Esophagus muscularis mucosa (tissue), 4 donors: ENCODE measurements at regions not wholly inside any gene's neighbourhood (a gene's known extent, or its start where the extent isn't known, plus 50 kb on each side); places are given as distances from the start of the nearest gene placed in this dataset.

ENCODE experiments used
- DNase-seq: peaks from one replicate; pipeline ENCODE4 v3.0.0-alpha.2; 2017; ENCODE audit errors: extremely low spot score
- H3K27ac ChIP-seq, 4 donors: fragments of 200-600 bp; sonication (generic); replicated peaks in 1 of 4; 1 replicate in 3 of 4; 2 replicates in 1 of 4; pipeline ENCODE4 v1.5.1; 2016 to 2019; ENCODE audit warnings: mild to moderate bottlenecking in 1 of 4
- H3K27me3 ChIP-seq, 4 donors: fragments of 200-600 bp; sonication (generic); one replicate each; pipeline versions ENCODE4 v1.5.1 to v1.6.0; 2016 to 2019
- H3K36me3 ChIP-seq, 4 donors: fragments of 200-600 bp; sonication (generic); one replicate each; pipeline ENCODE4 v1.5.1; 2016 to 2019
- H3K4me1 ChIP-seq, 4 donors: fragments of 200-600 bp; sonication (generic); one replicate each; pipeline ENCODE4 v1.5.1; 2016 to 2019
- H3K4me3 ChIP-seq, 4 donors: fragments of 200-600 bp; sonication (generic); 1 replicate in 2 of 4; 2 replicates in 2 of 4; pipeline ENCODE4 v1.5.1; 2016 to 2019; ENCODE audit warnings: mild to moderate bottlenecking in 4 of 4, moderate library complexity in 1 of 4
- H3K9me3 ChIP-seq, 4 donors: fragments of 200-600 bp; sonication (generic); 1 replicate in 3 of 4; 2 replicates in 1 of 4; pipeline ENCODE4 v1.5.1; 2016 to 2019
- EP300 ChIP-seq: sonication (generic); formaldehyde crosslinking; IDR thresholded peaks from one replicate; pipeline ENCODE4 v1.6.1; 2017; ENCODE audit warnings: antibody characterized with exemption
- POLR2A ChIP-seq: fragments of 450-650 bp; IDR thresholded peaks from one replicate; pipeline ENCODE4 v1.6.1; 2017; ENCODE audit warnings: antibody characterized with exemption, moderate library complexity, mild to moderate bottlenecking, low read depth
- POLR2AphosphoS5 ChIP-seq, 2 donors: sonication (generic); formaldehyde crosslinking; IDR thresholded peaks; one replicate each; pipeline ENCODE4 v1.6.1; 2017; ENCODE audit warnings: antibody characterized with exemption in 2 of 2
- WGBS: methylation state at CpG from one replicate; pipeline ENCODE4 v1.1.5; 2018; 5-methylcytosine and 5-hydroxymethylcytosine counted together
- intact Hi-C: fragments of 100-400 bp; cut with DNase I; formaldehyde crosslinking; loops from one replicate; pipeline ENCODE4 v1.15.1; 2023
- TF ChIP-seq, protein P1 (sequence below), 3 experiments: fragments of 200-600 bp in 2 of 3; fragments of 450-650 bp in 1 of 3; sonication (generic) in 2 of 3; IDR thresholded peaks; one replicate each; pipeline ENCODE4 v1.5.1; 2017 to 2019; ENCODE audit warnings: antibody characterized with exemption in 3 of 3, mild to moderate bottlenecking in 2 of 3, moderate library complexity in 1 of 3

DNA sequence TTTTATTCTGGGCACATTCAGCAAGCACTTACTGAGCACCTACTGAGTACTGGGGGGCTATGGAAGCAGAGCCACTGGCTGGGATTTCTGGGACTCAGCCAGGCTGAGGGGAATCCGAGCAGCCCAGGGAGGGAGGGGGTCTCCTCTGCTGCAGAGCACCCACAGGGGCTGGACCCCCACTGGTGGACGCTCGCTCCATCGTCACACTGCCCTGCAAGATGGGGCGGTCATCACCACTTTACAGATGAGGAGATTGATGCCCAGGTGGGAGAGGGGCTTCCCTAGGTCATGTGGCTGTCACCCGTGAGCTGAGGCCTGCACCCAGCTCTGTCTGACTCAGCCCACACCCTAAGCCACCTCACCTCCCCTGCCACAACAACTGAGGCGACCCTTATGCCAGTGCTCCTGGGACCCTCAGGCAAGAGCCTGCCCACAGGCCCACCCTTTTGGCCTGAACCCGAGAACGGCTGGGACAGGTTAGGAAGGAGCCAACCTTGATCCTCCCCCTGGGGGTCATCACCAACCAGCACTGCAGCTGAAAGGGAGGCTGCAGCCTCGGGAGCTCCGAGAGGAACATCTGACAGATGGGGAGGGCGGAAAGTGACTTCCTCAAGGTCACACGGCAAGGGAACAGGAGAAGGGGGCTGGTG is 74.4 kb downstream of the SERPINA3 start:
- 91% methylated on average over 7 of the region's 13 CpGs for WGBS
- Histone ChIP-seq H3K36me3 (no peaks in the 10 kb centered on the region), H3K9me3 (no peaks in the 10 kb centered on the region), H3K4me1 (peaks cover 0 to 9% (median 7%) of the 10 kb centered on the region in 4 donors), H3K27me3 (peaks cover 0 to 32% (median 0%) of the 10 kb centered on the region in 4 donors), H3K27ac (no peak overlapping the region), H3K4me3 (no peak overlapping the region)
- TF ChIP-seq, protein P1, sequence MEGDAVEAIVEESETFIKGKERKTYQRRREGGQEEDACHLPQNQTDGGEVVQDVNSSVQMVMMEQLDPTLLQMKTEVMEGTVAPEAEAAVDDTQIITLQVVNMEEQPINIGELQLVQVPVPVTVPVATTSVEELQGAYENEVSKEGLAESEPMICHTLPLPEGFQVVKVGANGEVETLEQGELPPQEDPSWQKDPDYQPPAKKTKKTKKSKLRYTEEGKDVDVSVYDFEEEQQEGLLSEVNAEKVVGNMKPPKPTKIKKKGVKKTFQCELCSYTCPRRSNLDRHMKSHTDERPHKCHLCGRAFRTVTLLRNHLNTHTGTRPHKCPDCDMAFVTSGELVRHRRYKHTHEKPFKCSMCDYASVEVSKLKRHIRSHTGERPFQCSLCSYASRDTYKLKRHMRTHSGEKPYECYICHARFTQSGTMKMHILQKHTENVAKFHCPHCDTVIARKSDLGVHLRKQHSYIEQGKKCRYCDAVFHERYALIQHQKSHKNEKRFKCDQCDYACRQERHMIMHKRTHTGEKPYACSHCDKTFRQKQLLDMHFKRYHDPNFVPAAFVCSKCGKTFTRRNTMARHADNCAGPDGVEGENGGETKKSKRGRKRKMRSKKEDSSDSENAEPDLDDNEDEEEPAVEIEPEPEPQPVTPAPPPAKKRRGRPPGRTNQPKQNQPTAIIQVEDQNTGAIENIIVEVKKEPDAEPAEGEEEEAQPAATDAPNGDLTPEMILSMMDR (IDR thresholded peaks at IDR 0.05) = no peak
- TF ChIP-seq POLR2AphosphoS5 (IDR thresholded peaks at IDR 0.05) (no peak), EP300 (no peak), POLR2A (no peak)
- no peak for DNase-seq
- intact Hi-C loops = loop anchor here (5.0 kb wide), 1 partner anchor 746 kb away; no protein-coding TSS in a partner anchor

DNA sequence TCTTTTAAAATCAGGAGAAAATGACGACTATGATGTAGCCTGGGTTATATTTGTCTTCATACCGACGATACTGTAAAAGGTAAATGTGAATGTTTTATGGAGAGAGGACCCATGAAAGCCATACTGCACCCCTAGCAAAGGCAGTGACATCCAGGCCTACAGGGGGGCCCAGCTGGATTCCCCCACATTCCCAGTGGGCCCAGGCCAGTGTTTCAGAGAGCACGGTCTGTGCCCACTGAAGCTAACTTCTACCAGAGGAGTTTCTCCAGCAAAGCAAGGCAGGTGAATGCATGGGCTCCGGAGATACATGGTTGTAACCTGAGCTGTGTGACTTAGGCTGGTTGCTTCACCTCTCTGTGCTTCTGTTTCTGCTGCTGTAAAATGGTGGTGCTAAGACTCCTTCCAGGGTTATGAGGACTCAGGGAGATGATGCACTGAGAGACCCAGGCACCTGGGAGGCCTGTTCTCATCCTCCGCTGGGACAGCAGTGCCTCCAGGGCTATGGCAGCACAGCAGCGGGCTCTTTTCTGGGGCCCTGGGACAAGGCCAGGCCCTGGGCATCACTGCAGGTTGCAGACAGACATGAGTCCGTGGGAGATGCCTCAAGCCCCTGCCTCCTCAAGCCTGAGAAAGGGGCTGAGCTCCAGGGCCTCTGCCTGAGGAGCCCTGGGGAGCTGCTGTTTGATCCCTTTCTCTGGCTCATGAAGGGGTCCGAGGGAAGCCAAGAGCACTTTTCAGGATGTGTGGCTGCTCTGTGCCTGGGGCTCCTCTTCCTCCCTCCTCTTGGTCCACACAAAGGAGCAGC is 73.7 kb downstream of the SERPINA3 start:
- 95% methylated on average over 8 of the region's 9 CpGs for WGBS
- Histone ChIP-seq H3K4me3 (no peak overlapping the region), H3K27ac (no peak overlapping the region), H3K36me3 (no peaks in the 10 kb centered on the region), H3K4me1 (peaks cover 0 to 9% (median 7%) of the 10 kb centered on the region in 4 donors), H3K27me3 (peaks cover 0 to 37% (median 0%) of the 10 kb centered on the region in 4 donors), H3K9me3 (no peaks in the 10 kb centered on the region)
- TF ChIP-seq, protein P1 (IDR thresholded peaks at IDR 0.05) = no peak
- TF ChIP-seq POLR2AphosphoS5 (IDR thresholded peaks at IDR 0.05) (no peak), EP300 (no peak), POLR2A (no peak)
- DNase-seq = no peak
- intact Hi-C loops = loop anchor here (5.0 kb wide), 1 partner anchor 746 kb away; no protein-coding TSS in a partner anchor

DNA sequence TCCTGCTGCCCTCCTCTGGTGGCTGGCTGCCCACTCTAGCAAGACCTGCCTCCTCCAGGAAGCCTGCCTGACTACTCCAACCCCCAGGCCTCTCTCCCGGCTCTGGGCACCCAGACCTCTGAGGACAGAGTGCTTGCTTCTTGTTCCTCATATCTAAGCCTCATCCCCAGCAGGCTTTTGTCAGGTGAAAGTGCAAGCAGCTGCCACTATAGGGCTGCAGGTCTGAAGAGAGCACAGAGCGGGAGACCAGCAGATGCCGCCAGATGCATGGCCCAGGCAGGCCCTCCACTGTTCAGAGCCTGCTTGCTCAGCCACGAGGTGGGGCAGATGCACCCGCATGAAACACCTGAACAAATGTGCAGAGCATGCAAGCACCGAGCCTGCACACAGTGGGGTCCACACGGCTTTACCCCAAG is 73.0 kb downstream of the SERPINA3 start:
- H3K4me3 ChIP-seq = no peak overlapping the region
- no peaks in the 10 kb centered on the region for H3K9me3 ChIP-seq
- WGBS = 91% methylated on average over 7 of the region's 7 CpGs
- peaks cover 0 to 35% (median 0%) of the 10 kb centered on the region in 4 donors for H3K27me3 ChIP-seq
- DNase-seq = no peak
- TF ChIP-seq, protein P1 (IDR thresholded peaks at IDR 0.05) = no peak
- TF ChIP-seq POLR2A (no peak), EP300 (no peak), POLR2AphosphoS5 (IDR thresholded peaks at IDR 0.05) (no peak)
- intact Hi-C loops = loop anchor here (5.0 kb wide), 1 partner anchor 747 kb away; no protein-coding TSS in a partner anchor
- peaks cover 0 to 9% (median 7%) of the 10 kb centered on the region in 4 donors for H3K4me1 ChIP-seq
- no peaks in the 10 kb centered on the region for H3K36me3 ChIP-seq
- no peak overlapping the region for H3K27ac ChIP-seq

DNA sequence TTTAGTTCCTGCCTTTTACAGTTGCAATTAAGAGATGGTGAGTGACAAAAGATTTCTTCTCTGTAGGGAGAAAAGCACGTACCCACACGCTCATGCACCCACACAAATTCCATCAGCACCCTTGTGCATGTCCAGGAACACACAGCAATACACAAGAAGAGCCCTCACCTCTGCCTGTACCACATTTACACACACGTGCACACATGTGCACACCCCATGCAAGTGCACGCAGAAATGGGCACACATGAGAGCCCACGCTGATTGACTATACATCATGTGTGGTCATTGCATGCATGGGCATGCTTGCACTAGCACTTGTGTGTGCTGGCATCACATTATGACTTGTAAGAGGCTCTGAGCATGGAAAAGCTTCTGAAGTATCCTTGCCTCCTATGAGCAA is 70.5 kb downstream of the SERPINA3 start:
- Histone ChIP-seq H3K27ac (no peak overlapping the region), H3K36me3 (no peaks in the 10 kb centered on the region), H3K9me3 (no peaks in the 10 kb centered on the region), H3K4me1 (no peaks in the 10 kb centered on the region), H3K27me3 (peaks cover 0 to 49% (median 0%) of the 10 kb centered on the region in 4 donors), H3K4me3 (no peak overlapping the region)
- WGBS = 94% methylated on average over 5 of the region's 5 CpGs
- intact Hi-C loops = no loop called here
- TF ChIP-seq, protein P1 (IDR thresholded peaks at IDR 0.05) = no peak
- TF ChIP-seq POLR2AphosphoS5 (IDR thresholded peaks at IDR 0.05) (no peak), POLR2A (no peak), EP300 (no peak)
- DNase-seq = no peak
